GM18498 (cell line): ENCODE measurements at regions not wholly inside any gene's neighbourhood (a gene's known extent, or its start where the extent isn't known, plus 50 kb on each side); places are given as distances from the start of the nearest gene placed in this dataset.
"Not testable (repeated sequence)": the region's sequence is repeated elsewhere in the genome, so short reads cannot be mapped to it uniquely, and the experiment has no call there.

Source experiments
- ATAC-seq: cut with Tn5 transposase; IDR thresholded peaks from one replicate; pipeline ENCODE4 v1.9.1; 2021; ENCODE audit warnings: mild to moderate bottlenecking, moderate library complexity; ENCODE audit not compliant: unreplicated experiment

GRCh38 chr5:94102849-94103248 lies 361.4 kb upstream of the POU5F2 start:
- no peak for ATAC-seq

DNA sequence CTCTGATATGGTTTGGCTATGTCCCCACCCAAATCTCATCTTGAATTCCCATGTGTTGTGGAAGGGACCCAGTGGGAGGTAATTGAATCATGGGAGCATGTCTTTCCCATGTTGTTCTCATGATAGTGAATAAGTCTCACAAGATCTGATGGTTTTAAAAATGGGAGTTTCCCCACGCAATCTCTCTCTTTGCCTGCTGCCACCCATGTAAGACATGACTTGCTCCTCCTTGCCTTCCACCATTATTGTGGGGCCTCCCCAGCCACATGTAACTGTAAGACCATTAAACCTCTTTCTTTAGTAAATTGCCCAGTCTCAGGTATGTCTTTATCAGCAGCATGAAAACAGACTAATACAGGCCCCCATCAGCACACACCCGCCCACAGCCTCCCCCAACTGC lies 356.0 kb upstream of the POU5F2 start:
- ATAC-seq, result not testable (repeated sequence)

DNA sequence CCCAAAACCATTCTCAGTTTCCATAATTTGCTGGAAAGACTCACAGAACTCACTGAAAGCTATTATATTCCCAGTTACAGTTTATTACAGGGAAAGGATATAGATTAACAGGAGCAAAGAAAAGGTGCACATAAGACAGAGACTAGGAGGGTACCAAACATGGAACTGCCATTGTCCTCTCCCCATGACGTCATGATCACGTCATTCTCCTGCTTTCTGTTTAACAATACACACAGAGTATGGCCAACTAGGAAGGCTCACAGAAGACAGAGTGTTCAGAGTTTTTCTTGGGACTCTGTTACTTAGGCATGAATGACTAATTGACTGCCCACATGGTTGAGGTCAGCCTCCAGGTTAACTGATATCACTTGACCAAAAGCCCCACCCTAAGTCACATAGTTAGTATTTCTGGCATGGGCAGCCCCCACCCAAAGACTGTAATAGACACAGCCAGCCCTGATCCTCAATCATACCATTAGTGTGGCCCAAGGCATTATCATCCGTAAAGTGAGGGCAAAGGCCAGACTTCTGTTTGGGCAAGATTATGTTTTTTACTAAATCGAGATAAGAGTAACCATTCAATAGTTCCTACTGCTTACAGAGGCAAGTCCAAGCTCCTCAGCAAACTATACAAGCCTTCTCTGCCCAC lies 353.5 kb upstream of the POU5F2 start:
- no peak for ATAC-seq

DNA sequence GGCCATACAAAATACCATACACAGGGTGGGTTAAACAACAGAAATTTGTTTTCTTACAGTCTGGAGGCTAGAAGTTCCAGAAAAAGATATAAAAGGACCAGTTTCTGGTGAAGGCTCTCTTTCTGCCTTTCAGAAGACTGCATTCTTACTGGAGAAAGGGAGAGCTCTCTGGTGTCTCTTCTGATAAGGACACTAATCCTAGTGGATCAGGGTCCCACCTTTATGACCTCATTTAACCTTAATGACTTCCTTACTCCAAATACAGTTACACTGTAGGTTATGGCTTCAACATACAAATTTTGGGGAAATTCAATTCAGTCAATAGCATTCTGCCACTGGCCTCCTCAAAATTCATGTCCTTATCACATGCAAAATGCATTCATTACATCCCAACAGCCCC lies 351.9 kb upstream of the POU5F2 start:
- ATAC-seq, result no peak

DNA sequence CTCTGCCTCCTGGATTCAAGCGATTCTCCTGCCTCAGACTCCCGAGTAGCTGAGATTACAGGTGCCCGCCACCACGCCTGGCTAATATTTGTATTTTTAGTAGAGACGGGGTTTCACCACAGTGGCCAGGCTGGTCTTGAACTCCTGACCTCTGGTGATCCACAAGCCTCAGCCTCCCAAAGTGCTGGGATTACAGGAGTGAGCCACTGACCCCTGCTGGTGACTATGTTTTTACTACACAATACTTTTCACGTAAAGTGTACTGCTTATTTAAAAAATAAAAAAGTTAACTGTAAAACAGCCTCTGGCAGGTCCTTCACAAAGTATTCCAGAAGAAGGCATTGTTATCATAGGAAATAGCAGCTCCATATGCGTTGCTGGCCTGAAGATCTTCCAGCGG lies 345.2 kb upstream of the POU5F2 start:
- not testable (repeated sequence) for ATAC-seq

- no peak for ATAC-seq
Observed at GRCh38 chr5:94086194-94086593, 344.8 kb upstream of the POU5F2 start.

- ATAC-seq, result no peak
Observed at GRCh38 chr5:94082405-94082804, 341.0 kb upstream of the POU5F2 start.

GRCh38 chr5:94081088-94081487 lies 339.7 kb upstream of the POU5F2 start:
- ATAC-seq, result no peak

DNA sequence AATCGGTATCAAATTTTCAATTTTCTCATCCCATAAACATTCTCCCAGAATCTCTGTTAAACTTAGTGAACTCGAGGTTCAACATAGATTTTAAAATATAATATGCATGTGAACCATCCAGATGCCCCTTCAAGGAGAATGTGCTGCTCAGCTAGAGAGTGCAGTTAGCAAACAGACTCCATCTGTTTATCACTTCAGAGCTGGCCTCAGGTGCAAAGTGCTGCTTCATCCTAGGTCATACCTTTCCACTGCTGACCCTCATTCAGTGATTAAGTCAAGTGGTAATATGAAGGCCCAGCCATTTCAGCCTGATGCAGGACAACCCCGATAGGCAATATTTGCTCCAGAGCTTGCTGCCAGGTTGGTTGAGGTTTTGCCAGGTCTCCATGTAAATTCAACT lies 339.0 kb upstream of the POU5F2 start:
- no peak for ATAC-seq

DNA sequence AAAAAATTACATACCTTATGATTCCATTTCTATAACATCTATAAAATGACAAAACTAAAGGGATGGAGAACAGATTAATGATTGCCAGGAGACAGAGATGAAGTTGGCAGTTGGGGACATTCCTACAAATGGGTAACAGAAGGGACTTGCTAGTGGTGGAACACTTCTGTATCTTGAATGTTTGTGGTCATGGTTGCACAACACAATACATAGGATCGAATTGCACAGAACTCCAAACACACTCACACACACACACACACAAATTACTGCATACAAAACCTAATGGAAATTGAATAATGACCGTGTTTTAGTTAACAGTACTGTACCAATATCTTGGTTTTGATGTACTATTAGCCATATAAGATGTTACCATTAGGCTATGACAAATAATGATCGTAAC lies 330.7 kb upstream of the POU5F2 start:
- no peak for ATAC-seq

DNA sequence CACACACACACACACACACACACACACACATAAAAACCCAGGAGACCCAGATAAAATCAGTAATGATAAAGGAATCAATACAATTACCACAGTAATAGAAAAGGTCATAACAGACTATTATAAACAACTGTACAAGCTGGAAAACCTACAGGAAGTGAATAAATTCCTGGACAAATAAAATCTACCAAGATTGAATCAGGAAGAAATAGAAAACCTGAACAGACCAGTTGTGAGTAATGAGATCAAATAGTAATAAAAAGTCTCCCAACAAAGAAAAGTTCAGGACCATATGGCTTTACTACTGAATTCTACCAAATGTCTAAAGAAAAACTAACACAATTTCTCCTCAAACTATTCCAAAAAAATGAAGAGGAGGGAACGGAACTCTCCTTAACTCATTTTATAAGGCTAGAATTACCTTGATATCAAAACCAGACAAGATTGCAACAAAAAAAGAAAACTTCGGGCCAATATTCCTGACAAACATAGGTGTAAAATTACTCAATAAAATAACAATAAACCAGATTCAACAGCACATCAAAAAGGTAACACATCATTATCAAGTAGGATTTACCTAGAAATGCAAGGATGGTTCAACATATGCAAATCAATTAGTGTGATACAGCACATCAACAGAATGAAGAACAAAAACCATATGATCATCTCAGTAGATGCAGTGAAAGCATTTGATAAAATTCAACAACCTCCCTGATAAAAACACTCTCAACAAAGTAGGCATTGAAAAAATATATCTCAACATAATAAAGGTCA lies 325.2 kb upstream of the POU5F2 start:
- no peak for ATAC-seq

- no peak for ATAC-seq
Observed at GRCh38 chr5:94064025-94064424, 322.6 kb upstream of the POU5F2 start.

GRCh38 chr5:94057655-94058054 lies 316.3 kb upstream of the POU5F2 start:
- ATAC-seq, result no peak

DNA sequence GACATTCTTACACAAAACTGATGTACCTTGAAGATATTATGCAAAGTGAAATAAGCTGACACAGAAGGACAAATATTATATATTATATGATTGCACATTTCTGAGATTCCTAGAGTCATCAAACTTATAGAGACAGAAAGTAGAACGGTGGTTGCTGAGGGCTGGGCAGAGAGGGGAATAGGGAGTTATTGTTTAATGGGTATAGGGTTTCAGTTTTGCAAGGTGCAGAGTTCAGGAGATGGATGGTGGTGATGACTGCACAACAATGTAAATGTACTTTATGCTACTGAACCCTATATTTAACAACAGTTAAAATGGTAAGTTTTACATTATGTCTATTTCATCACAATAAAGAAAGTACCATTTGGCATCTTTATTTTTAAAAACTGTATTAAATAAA lies 315.8 kb upstream of the POU5F2 start:
- peak; percentile 67 for ATAC-seq

GRCh38 chr5:94049307-94049922 lies 308.0 kb upstream of the POU5F2 start:
- not testable (repeated sequence) for ATAC-seq

DNA sequence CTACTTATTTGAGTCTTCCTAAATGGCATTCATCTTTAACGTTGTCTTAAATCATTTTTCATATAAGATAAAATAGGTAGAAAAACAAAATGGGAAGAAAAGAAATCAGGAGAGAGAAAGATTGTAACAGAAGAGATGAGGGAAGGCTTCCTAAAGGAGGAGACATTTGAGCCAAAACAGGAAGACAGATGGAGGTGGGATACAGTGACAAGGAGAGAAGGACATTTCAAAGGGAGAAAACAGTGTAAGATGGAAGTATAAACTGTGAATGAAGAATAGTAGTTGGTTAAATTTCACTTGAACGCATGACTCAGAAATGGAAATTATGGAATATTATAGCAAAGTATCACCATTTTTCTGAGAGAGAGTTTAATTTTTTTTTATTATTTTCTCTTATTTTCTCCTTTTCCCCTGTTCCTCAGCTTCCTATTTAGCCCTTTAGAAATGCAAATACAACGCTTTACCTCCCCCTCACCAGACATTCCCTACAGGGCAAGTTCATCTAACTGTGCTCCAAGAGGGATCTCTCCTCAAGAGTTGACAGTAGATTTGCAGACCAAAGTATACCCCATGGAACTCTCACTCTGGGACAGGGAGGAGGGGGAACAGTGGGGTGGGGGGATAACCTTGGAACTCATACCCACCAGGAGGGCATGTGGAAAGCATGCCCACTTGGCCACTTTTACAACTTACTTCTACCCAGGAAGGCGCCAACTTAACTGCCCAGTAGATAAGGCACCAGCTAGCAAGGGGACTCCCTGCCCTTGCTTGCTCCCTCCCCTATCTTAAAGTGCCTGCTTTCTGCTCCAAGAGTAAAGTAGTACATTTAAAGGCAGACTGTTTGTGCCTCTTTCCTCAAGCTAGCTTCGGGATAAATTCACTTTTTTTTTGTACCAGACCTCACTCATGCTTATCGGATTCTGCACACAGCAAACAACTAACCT lies 304.7 kb upstream of the POU5F2 start:
- ATAC-seq, result no peak

GRCh38 chr5:94043311-94043710 lies 301.9 kb upstream of the POU5F2 start:
- ATAC-seq, result no peak

- no peak for ATAC-seq
Observed at GRCh38 chr5:94040591-94041148, 299.3 kb upstream of the POU5F2 start.

GRCh38 chr5:94039101-94039500 lies 297.7 kb upstream of the POU5F2 start:
- no peak for ATAC-seq

- no peak for ATAC-seq
Observed at GRCh38 chr5:94031631-94032030, 290.2 kb upstream of the POU5F2 start.

DNA sequence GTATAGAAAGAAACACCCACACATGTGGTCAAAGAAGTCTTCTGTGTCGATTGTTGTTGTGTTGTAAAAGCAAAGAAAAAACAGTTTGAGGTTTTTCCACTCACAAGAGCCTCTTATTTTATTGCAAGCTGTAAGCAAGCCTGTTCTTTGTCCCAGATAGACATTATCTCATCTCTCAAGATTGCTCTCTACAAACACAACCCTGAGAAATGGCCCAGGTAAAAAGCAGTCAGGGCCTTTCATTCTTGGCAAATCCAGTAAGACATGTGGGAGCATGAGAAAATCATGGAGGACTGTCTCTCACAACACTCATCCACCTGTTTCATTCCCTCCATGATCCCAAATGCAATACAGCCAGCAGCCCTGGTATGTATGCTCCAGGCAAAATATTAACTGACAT lies 286.6 kb upstream of the POU5F2 start:
- no peak for ATAC-seq
